Prostate gland (tissue), 2 donors: ENCODE measurements at regions not wholly inside any gene's neighbourhood (a gene's known extent, or its start where the extent isn't known, plus 50 kb on each side); places are given as distances from the start of the nearest gene placed in this dataset.
"Not testable (repeated sequence)": the region's sequence is repeated elsewhere in the genome, so short reads cannot be mapped to it uniquely, and the experiment has no call there.

Experiments
- DNase-seq: peaks from one replicate; pipeline ENCODE4 v3.0.0-alpha.2; 2019; ENCODE audit warnings: low spot score
- H3K27ac ChIP-seq, 2 donors: fragments of 200-600 bp; sonication (generic); 2 replicates each; pipeline ENCODE4 v1.5.1; 2017 to 2019
- H3K27me3 ChIP-seq: fragments of 200-600 bp; sonication (generic); replicated peaks from 2 replicates; pipeline ENCODE4 v1.5.1; 2019; ENCODE audit not compliant: insufficient read depth
- H3K36me3 ChIP-seq, 2 donors: fragments of 200-600 bp; sonication (generic); 1 replicate in 1 of 2; 2 replicates in 1 of 2; pipeline versions ENCODE4 v1.5.1 to v1.8.1; 2017 to 2019
- H3K4me1 ChIP-seq: fragments of 200-600 bp; sonication (generic); replicated peaks from 2 replicates; pipeline ENCODE4 v1.5.1; 2019
- H3K4me3 ChIP-seq, 2 donors: fragments of 200-600 bp; sonication (generic); 2 replicates each; pipeline ENCODE4 v1.5.1; 2017 to 2019
- H3K9me3 ChIP-seq: fragments of 200-600 bp; sonication (generic); 2 replicates; pipeline ENCODE4 v1.5.1; 2017
- CTCF ChIP-seq, 4 experiments: fragments of 200-600 bp in 2 of 4; fragments of 450-650 bp in 2 of 4; sonication (generic) in 2 of 4; IDR thresholded peaks; 1 replicate in 3 of 4; 2 replicates in 1 of 4; pipeline ENCODE4 v1.5.1; 2016 to 2019; ENCODE audit warnings: antibody characterized with exemption in 4 of 4, mild to moderate bottlenecking in 2 of 4, moderate library complexity in 2 of 4
- POLR2A ChIP-seq: fragments of 450-650 bp; IDR thresholded peaks from one replicate; pipeline ENCODE4 v1.6.1; 2016; ENCODE audit warnings: antibody characterized with exemption, mild to moderate bottlenecking
- POLR2AphosphoS5 ChIP-seq: sonication (generic); formaldehyde crosslinking; IDR thresholded peaks from one replicate; pipeline ENCODE4 v1.6.1; 2017; ENCODE audit warnings: antibody characterized with exemption
- WGBS: methylation state at CpG from one replicate; pipeline ENCODE4 v1.1.5; 2018; 5-methylcytosine and 5-hydroxymethylcytosine counted together
- intact Hi-C: fragments of 100-400 bp; cut with DNase I; formaldehyde crosslinking; loops from one replicate; pipeline ENCODE4 v1.14.2; 2022

- Histone ChIP-seq H3K27ac (no peak overlapping the region), H3K4me1 (no peaks in the 10 kb centered on the region), H3K9me3 (no peaks in the 10 kb centered on the region), H3K36me3 (no peaks in the 10 kb centered on the region), H3K4me3 (no peak overlapping the region), H3K27me3 (no peaks in the 10 kb centered on the region)
- no peak for DNase-seq
- TF ChIP-seq CTCF (IDR thresholded peaks at IDR 0.05) (no peak), POLR2AphosphoS5 (peak; percentile 42)
- 25% methylated on average over 5 of the region's 5 CpGs for WGBS
- intact Hi-C loops: no loop called here
These were observed 190.7 kb downstream of the JRKL start for GRCh38 chr11:96580476-96581040.

- intact Hi-C loops, DNase-seq, H3K27ac ChIP-seq, H3K4me1 ChIP-seq, H3K9me3 ChIP-seq, H3K36me3 ChIP-seq, H3K4me3 ChIP-seq, H3K27me3 ChIP-seq: not testable (repeated sequence)
- 57% methylated on average over 2 of the region's 2 CpGs for WGBS
These were observed 196.4 kb downstream of the JRKL start for GRCh38 chr11:96585944-96586880.

- DNase-seq, H3K27me3 ChIP-seq, H3K4me3 ChIP-seq, H3K27ac ChIP-seq, H3K9me3 ChIP-seq, H3K4me1 ChIP-seq, H3K36me3 ChIP-seq, intact Hi-C loops: not testable (repeated sequence)
- WGBS: 94% methylated on average over 4 of the region's 4 CpGs
These were observed 199.0 kb downstream of the JRKL start for GRCh38 chr11:96588793-96589192.

- intact Hi-C loops: no loop called here
- Histone ChIP-seq H3K4me1 (no peaks in the 10 kb centered on the region), H3K27me3 (no peaks in the 10 kb centered on the region), H3K27ac (no peak overlapping the region), H3K36me3 (no peaks in the 10 kb centered on the region), H3K9me3 (no peaks in the 10 kb centered on the region), H3K4me3 (no peak overlapping the region)
- no peak for DNase-seq
- TF ChIP-seq CTCF (IDR thresholded peaks at IDR 0.05) (no peak), POLR2A (no peak), POLR2AphosphoS5 (no peak)
- WGBS: 64% methylated on average over 4 of the region's 4 CpGs
These were observed 205.2 kb downstream of the JRKL start for GRCh38 chr11:96595011-96595410.

GRCh38 chr11:96607864-96608558, 218.2 kb downstream of the JRKL start:
- Histone ChIP-seq H3K27me3 (no peaks in the 10 kb centered on the region), H3K9me3 (no peaks in the 10 kb centered on the region), H3K27ac (no peak overlapping the region), H3K4me1 (no peaks in the 10 kb centered on the region), H3K4me3 (no peak overlapping the region), H3K36me3 (no peaks in the 10 kb centered on the region)
- TF ChIP-seq POLR2A (no peak), CTCF (IDR thresholded peaks at IDR 0.05) (no peak), POLR2AphosphoS5 (no peak)
- DNase-seq: no peak
- intact Hi-C loops: no loop called here
- WGBS: 66% methylated on average over 4 of the region's 4 CpGs
